ENCODE measurements at regions not wholly inside any gene's neighbourhood (a gene's known extent, or its start where the extent isn't known, plus 50 kb on each side); places are given as distances from the start of the nearest gene placed in this dataset.

DNA sequence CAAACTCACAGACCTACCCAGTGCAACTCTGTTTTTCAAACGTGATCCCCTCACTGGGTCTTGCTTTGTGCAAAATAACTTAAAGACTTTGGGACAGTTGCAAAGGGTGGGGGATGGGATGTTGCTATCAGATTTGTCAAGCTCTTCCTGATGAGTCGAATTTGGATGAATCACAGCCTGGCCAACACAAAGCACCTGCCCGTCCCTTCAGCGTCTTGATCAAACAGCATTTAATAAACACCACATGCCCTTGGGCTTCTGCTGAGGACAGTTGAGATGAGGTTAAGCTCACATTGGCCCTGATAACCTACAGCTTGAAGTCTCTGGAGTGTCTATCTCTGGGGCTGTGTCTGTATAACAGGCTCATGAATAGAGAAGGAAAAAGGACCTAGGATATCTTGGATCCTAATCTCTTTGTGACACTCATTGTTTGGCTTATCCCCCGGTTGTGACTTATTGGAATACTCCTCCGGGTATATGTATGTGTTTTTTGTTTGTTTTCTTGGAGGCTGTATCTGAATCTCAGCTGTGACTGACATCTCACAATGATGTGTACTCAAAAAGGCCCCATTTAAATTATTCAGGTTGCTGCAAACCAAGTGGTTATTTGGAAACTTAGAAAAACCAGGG, 132.6 kb upstream of the NAMPT start:
- Histone ChIP-seq H3K4me1 (ENCODE audit: control insufficient read depth in 1 of 2, insufficient read depth in 2 of 2, low read length in 2 of 2) (no peaks in the 10 kb centered on the region), H3K4me2 (ENCODE audit: low read length) (no peak overlapping the region), H3K79me2 (ENCODE audit: control insufficient read depth, insufficient read depth, low read length, poor library complexity) (no peaks in the 10 kb centered on the region), H3K27ac (ENCODE audit: low read depth, low read length) (no peak overlapping the region), H3K9ac (ENCODE audit: low read length) (no peak overlapping the region), H4K12ac (ENCODE audit: low read depth, low read length) (no peak overlapping the region), H3K4me3 (ENCODE audit: low read depth, low read length) (no peak overlapping the region), H4K8ac (ENCODE audit: low read depth, low read length) (no peak overlapping the region), H4K91ac (ENCODE audit: low read depth, low read length) (no peak overlapping the region), H2AK5ac (ENCODE audit: low read length) (no peak overlapping the region), H3K4ac (ENCODE audit: low read depth, low read length) (no peak overlapping the region), H3K14ac (ENCODE audit: low read length) (no peak overlapping the region), H2BK12ac (ENCODE audit: low read length) (no peak overlapping the region), H3K18ac (ENCODE audit: low read length) (no peak overlapping the region), H2BK120ac (ENCODE audit: insufficient read depth, low read length, poor library complexity) (no peak overlapping the region), H3K9me3 (ENCODE audit: insufficient read depth, low read depth, low read length) (no peaks in the 10 kb centered on the region), H3K23ac (ENCODE audit: low read length) (no peak overlapping the region), H2BK5ac (ENCODE audit: low read depth, low read length, poor library complexity) (no peak overlapping the region), H3K27me3 (ENCODE audit: insufficient read depth, low read length) (no peaks in the 10 kb centered on the region), H3K36me3 (ENCODE audit: control insufficient read depth in 1 of 2, insufficient read depth in 2 of 2, low read length in 2 of 2) (no peaks in the 10 kb centered on the region), H2AFZ (ENCODE audit: insufficient read depth, low read length, poor library complexity) (no peak overlapping the region), H3K79me1 (ENCODE audit: low read length) (no peaks in the 10 kb centered on the region)
- no CpG with 5 or more reads among the region's 6 CpGs for WGBS (ENCODE audit: extremely low coverage, insufficient coverage, insufficient read length)
- DNase-seq, result no peak

DNA sequence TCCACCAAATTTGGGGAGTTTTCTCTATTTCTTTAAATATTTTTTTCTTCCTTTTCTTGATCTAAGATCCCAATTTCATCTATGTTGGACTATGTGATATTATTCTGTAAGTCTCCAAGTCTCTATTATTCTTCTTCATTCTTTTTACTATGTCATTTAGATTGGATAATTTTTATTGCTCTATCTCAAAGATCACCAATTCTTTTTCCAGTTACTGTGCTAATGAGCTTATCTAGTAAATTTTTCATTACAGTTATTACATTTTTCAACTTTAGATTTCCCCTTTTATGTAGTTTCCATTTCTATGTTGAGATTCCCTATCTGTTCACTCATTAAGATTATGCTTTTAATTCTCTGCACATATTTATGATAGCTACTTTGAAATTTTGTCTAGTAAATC, 131.6 kb upstream of the NAMPT start:
- Histone ChIP-seq H2AK5ac (ENCODE audit: low read length) (no peak overlapping the region), H3K18ac (ENCODE audit: low read length) (no peak overlapping the region), H3K27me3 (ENCODE audit: insufficient read depth, low read length) (no peaks in the 10 kb centered on the region), H2AFZ (ENCODE audit: insufficient read depth, low read length, poor library complexity) (no peak overlapping the region), H3K79me1 (ENCODE audit: low read length) (no peaks in the 10 kb centered on the region), H3K4me3 (ENCODE audit: low read depth, low read length) (no peak overlapping the region), H3K14ac (ENCODE audit: low read length) (no peak overlapping the region), H3K4me2 (ENCODE audit: low read length) (no peak overlapping the region), H4K12ac (ENCODE audit: low read depth, low read length) (no peak overlapping the region), H3K23ac (ENCODE audit: low read length) (no peak overlapping the region), H2BK12ac (ENCODE audit: low read length) (no peak overlapping the region), H3K4me1 (ENCODE audit: control insufficient read depth in 1 of 2, insufficient read depth in 2 of 2, low read length in 2 of 2) (no peaks in the 10 kb centered on the region), H3K36me3 (ENCODE audit: control insufficient read depth in 1 of 2, insufficient read depth in 2 of 2, low read length in 2 of 2) (no peaks in the 10 kb centered on the region), H3K4ac (ENCODE audit: low read depth, low read length) (no peak overlapping the region), H3K9ac (ENCODE audit: low read length) (no peak overlapping the region), H3K9me3 (ENCODE audit: insufficient read depth, low read depth, low read length) (no peaks in the 10 kb centered on the region), H4K8ac (ENCODE audit: low read depth, low read length) (no peak overlapping the region), H3K79me2 (ENCODE audit: control insufficient read depth, insufficient read depth, low read length, poor library complexity) (no peaks in the 10 kb centered on the region), H2BK5ac (ENCODE audit: low read depth, low read length, poor library complexity) (no peak overlapping the region), H4K91ac (ENCODE audit: low read depth, low read length) (no peak overlapping the region), H2BK120ac (ENCODE audit: insufficient read depth, low read length, poor library complexity) (no peak overlapping the region), H3K27ac (ENCODE audit: low read depth, low read length) (no peak overlapping the region)
- DNase-seq, result no peak

DNA sequence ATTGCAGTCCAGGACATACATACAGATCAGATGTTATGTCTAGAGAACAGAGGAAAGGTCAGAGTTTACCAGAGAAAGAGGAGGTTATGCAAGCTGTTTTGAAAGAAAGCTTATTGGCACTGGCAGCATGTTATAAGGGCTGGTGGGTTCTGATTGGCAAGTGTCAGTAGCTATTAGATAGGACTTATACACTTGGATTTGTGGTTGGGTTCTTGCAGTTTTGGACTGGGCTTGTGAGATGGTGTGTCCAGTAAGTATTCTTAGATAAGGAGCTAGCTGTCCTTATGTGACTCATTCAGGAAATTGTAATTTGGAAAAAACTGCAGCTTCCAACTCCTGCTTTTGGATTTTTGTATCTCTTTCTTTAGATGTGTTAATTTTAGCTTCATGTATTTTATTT, 130.7 kb upstream of the NAMPT start:
- Histone ChIP-seq H4K91ac (ENCODE audit: low read depth, low read length) (no peak overlapping the region), H3K79me1 (ENCODE audit: low read length) (no peaks in the 10 kb centered on the region), H3K23ac (ENCODE audit: low read length) (no peak overlapping the region), H3K14ac (ENCODE audit: low read length) (no peak overlapping the region), H3K18ac (ENCODE audit: low read length) (no peak overlapping the region), H3K27ac (ENCODE audit: low read depth, low read length) (no peak overlapping the region), H2AK5ac (ENCODE audit: low read length) (no peak overlapping the region), H3K4me1 (ENCODE audit: control insufficient read depth in 1 of 2, insufficient read depth in 2 of 2, low read length in 2 of 2) (no peaks in the 10 kb centered on the region), H2BK12ac (ENCODE audit: low read length) (no peak overlapping the region), H4K8ac (ENCODE audit: low read depth, low read length) (no peak overlapping the region), H2AFZ (ENCODE audit: insufficient read depth, low read length, poor library complexity) (no peak overlapping the region), H2BK120ac (ENCODE audit: insufficient read depth, low read length, poor library complexity) (no peak overlapping the region), H3K9ac (ENCODE audit: low read length) (no peak overlapping the region), H3K79me2 (ENCODE audit: control insufficient read depth, insufficient read depth, low read length, poor library complexity) (no peaks in the 10 kb centered on the region), H3K4me2 (ENCODE audit: low read length) (no peak overlapping the region), H4K12ac (ENCODE audit: low read depth, low read length) (no peak overlapping the region), H3K4ac (ENCODE audit: low read depth, low read length) (no peak overlapping the region), H3K4me3 (ENCODE audit: low read depth, low read length) (no peak overlapping the region), H3K36me3 (ENCODE audit: control insufficient read depth in 1 of 2, insufficient read depth in 2 of 2, low read length in 2 of 2) (no peaks in the 10 kb centered on the region), H3K27me3 (ENCODE audit: insufficient read depth, low read length) (no peaks in the 10 kb centered on the region), H3K9me3 (ENCODE audit: insufficient read depth, low read depth, low read length) (no peaks in the 10 kb centered on the region), H2BK5ac (ENCODE audit: low read depth, low read length, poor library complexity) (no peak overlapping the region)
- DNase-seq, result no peak

DNA sequence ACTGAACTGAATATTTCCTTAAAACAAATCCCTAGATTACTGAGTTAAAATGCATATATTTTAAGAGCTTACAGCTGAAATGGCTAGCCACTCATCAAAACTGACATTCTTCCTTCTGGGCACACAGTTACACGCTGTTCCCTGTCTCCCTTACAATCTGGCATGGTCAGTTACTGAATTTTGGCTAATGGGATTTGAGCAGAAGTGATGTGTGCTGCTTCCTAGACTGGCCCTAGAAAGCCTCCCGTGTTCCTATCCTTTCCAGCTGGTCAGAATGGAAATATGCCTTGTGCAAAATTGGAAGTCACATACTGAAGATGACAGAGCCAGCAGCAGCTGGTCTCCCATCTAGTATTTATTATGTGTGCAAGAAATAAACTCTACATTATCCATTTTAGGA, 128.7 kb upstream of the NAMPT start:
- H3K79me1 ChIP-seq (ENCODE audit: low read length), result no peaks in the 10 kb centered on the region
- WGBS (ENCODE audit: extremely low coverage, insufficient coverage, insufficient read length), result no CpG with 5 or more reads among the region's 2 CpGs

More for the DNA sequence above, 128.7 kb upstream of the NAMPT start:
- Histone ChIP-seq H3K36me3 (ENCODE audit: control insufficient read depth in 1 of 2, insufficient read depth in 2 of 2, low read length in 2 of 2) (no peaks in the 10 kb centered on the region), H2BK5ac (ENCODE audit: low read depth, low read length, poor library complexity) (no peak overlapping the region), H3K4me2 (ENCODE audit: low read length) (no peak overlapping the region), H2BK12ac (ENCODE audit: low read length) (no peak overlapping the region), H3K4me1 (ENCODE audit: control insufficient read depth in 1 of 2, insufficient read depth in 2 of 2, low read length in 2 of 2) (no peaks in the 10 kb centered on the region), H3K18ac (ENCODE audit: low read length) (no peak overlapping the region), H4K12ac (ENCODE audit: low read depth, low read length) (no peak overlapping the region), H3K14ac (ENCODE audit: low read length) (no peak overlapping the region), H3K9me3 (ENCODE audit: insufficient read depth, low read depth, low read length) (no peaks in the 10 kb centered on the region), H3K79me2 (ENCODE audit: control insufficient read depth, insufficient read depth, low read length, poor library complexity) (no peaks in the 10 kb centered on the region), H3K9ac (ENCODE audit: low read length) (no peak overlapping the region), H3K23ac (ENCODE audit: low read length) (no peak overlapping the region), H3K4me3 (ENCODE audit: low read depth, low read length) (no peak overlapping the region), H2AFZ (ENCODE audit: insufficient read depth, low read length, poor library complexity) (no peak overlapping the region), H2AK5ac (ENCODE audit: low read length) (no peak overlapping the region), H4K8ac (ENCODE audit: low read depth, low read length) (no peak overlapping the region), H4K91ac (ENCODE audit: low read depth, low read length) (no peak overlapping the region), H3K27me3 (ENCODE audit: insufficient read depth, low read length) (no peaks in the 10 kb centered on the region), H3K4ac (ENCODE audit: low read depth, low read length) (no peak overlapping the region), H2BK120ac (ENCODE audit: insufficient read depth, low read length, poor library complexity) (no peak overlapping the region), H3K27ac (ENCODE audit: low read depth, low read length) (no peak overlapping the region)
- no peak for DNase-seq
